Astrocyte (in vitro differentiated cells and primary cell): ENCODE measurements at regions not wholly inside any gene's neighbourhood (a gene's known extent, or its start where the extent isn't known, plus 50 kb on each side); places are given as distances from the start of the nearest gene placed in this dataset.

ENCODE experiments used
- CTCF ChIP-seq: IDR thresholded peaks from 2 replicates; pipeline ENCODE4 v1.5.1; 2011; ENCODE audit warnings: low read depth, mild to moderate bottlenecking, inconsistent platforms, low read length, moderate library complexity; ENCODE audit not compliant: insufficient read depth
- EZH2 ChIP-seq: IDR thresholded peaks from 2 replicates; pipeline ENCODE4 v1.6.1; 2012; ENCODE audit warnings: mild to moderate bottlenecking, low read length, inconsistent platforms; ENCODE audit not compliant: insufficient read depth

- no peak for TF ChIP-seq CTCF
- TF ChIP-seq EZH2, result no peak
Observed at GRCh38 chr17:56087199-56087598, 66.1 kb upstream of the ANKFN1 start.
